Mucosa of descending colon (tissue), 3 donors: ENCODE measurements at regions not wholly inside any gene's neighbourhood (a gene's known extent, or its start where the extent isn't known, plus 50 kb on each side); places are given as distances from the start of the nearest gene placed in this dataset.
A peak's percentile ranks its signal among the peaks of the same experiment; 100 is the strongest.
"Not testable (repeated sequence)": the region's sequence is repeated elsewhere in the genome, so short reads cannot be mapped to it uniquely, and the experiment has no call there.

Experiments
- ATAC-seq: fragments of 200-7000 bp; cut with Tn5 transposase; one replicate; pipeline ENCODE4 v1.9.1; 2020; ENCODE audit warnings: mild to moderate bottlenecking, moderate library complexity
- DNase-seq, 3 donors: peaks; one replicate each; pipeline ENCODE4 v3.0.0-alpha.2; 2020
- H3K36me3 ChIP-seq: fragments of 200-600 bp; one replicate; pipeline ENCODE4 v1.8.0; 2021; ENCODE audit warnings: low read depth, mild to moderate bottlenecking
- H3K4me1 ChIP-seq: fragments of 200-600 bp; one replicate; pipeline ENCODE4 v1.8.0; 2021; ENCODE audit warnings: low read depth, mild to moderate bottlenecking
- H3K4me3 ChIP-seq: fragments of 200-600 bp; one replicate; pipeline ENCODE4 v1.8.0; 2021; ENCODE audit warnings: mild to moderate bottlenecking
- H3K9me3 ChIP-seq: fragments of 200-600 bp; one replicate; pipeline ENCODE4 v1.8.0; 2021; ENCODE audit warnings: mild to moderate bottlenecking
- intact Hi-C, 2 donors: fragments of 100-400 bp; cut with DNase I in 1 of 2; cut with micrococcal nuclease in 1 of 2; formaldehyde crosslinking; loops; one replicate each; pipeline versions ENCODE4 v1.11.0 to v1.11.1; 2022; cut with DNase I, micrococcal nuclease
- TF ChIP-seq, protein P1 (sequence below): fragments of 200-600 bp; IDR thresholded peaks from one replicate; pipeline ENCODE4 v1.8.0; 2022; ENCODE audit warnings: antibody characterized with exemption, mild to moderate bottlenecking
- donor health status: DM: no; HTN: no; CAD: no; lungs with moderate emphysema.
- donor health status: DM: no; HTN: no; CAD: no.
- donor health status: DM: no; HTN: yes; CAD: no.

DNA sequence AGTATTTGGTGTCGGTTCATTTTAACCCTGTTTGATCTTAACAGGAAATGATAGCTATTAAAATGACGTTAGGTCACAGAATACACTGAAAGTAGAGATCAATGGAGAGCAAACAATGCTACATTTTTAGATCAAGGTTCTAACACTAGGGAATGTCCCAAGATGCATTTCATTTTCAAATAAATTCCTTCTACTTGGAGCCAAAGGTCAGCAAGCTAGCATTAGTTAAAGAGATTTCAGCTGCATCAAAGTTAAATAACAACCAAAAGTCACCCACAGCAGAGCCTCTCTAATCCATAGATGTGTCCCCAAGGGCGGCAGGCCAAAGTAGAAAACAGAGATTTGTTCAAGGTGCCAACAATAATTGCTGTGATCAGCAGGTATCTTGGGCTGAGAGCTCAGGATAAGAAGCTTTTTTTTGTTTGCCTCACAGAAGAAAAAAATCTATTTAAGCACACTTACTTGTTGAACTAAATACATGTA is 1233.6 kb upstream of the TMEFF2 start:
- peak in 1 of 3 donors; percentile 2 for DNase-seq
- H3K4me1 ChIP-seq = no peaks in the 10 kb centered on the region
- H3K36me3 ChIP-seq = no peaks in the 10 kb centered on the region
- TF ChIP-seq, protein P1, sequence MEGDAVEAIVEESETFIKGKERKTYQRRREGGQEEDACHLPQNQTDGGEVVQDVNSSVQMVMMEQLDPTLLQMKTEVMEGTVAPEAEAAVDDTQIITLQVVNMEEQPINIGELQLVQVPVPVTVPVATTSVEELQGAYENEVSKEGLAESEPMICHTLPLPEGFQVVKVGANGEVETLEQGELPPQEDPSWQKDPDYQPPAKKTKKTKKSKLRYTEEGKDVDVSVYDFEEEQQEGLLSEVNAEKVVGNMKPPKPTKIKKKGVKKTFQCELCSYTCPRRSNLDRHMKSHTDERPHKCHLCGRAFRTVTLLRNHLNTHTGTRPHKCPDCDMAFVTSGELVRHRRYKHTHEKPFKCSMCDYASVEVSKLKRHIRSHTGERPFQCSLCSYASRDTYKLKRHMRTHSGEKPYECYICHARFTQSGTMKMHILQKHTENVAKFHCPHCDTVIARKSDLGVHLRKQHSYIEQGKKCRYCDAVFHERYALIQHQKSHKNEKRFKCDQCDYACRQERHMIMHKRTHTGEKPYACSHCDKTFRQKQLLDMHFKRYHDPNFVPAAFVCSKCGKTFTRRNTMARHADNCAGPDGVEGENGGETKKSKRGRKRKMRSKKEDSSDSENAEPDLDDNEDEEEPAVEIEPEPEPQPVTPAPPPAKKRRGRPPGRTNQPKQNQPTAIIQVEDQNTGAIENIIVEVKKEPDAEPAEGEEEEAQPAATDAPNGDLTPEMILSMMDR = no peak
- intact Hi-C loops = no loop called here
- no peaks in the 10 kb centered on the region for H3K9me3 ChIP-seq
- no peak for ATAC-seq
- H3K4me3 ChIP-seq = no peak overlapping the region

DNA sequence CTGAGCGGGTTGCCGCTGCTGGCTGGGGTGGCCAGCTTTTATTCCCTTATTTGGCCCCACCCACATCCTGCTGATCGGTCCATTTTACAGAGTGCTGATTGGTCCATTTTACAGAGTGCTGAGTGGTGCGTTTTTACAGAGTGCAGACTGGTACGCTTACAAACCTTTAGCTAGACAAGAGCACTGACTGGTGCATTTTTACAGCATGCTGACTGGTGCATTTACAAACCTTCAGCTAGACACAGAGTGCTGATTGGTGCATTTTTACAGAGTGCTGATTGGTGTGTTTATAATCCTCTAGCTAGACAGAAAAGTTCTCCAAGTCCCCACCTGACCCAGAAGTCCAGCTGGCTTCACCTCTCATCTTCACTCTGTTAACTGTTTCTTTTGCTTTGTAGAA is 1217.6 kb upstream of the TMEFF2 start:
- H3K4me1 ChIP-seq, ATAC-seq, H3K9me3 ChIP-seq, H3K4me3 ChIP-seq, intact Hi-C loops, DNase-seq, H3K36me3 ChIP-seq: not testable (repeated sequence)

GRCh38 chr2:193409951-193410350 is 1215.2 kb upstream of the TMEFF2 start:
- Histone ChIP-seq H3K9me3 (no peaks in the 10 kb centered on the region), H3K36me3 (no peaks in the 10 kb centered on the region), H3K4me3 (no peak overlapping the region), H3K4me1 (no peaks in the 10 kb centered on the region)
- DNase-seq (no peak), ATAC-seq (no peak)
- TF ChIP-seq, protein P1 = no peak
- intact Hi-C loops = no loop called here

DNA sequence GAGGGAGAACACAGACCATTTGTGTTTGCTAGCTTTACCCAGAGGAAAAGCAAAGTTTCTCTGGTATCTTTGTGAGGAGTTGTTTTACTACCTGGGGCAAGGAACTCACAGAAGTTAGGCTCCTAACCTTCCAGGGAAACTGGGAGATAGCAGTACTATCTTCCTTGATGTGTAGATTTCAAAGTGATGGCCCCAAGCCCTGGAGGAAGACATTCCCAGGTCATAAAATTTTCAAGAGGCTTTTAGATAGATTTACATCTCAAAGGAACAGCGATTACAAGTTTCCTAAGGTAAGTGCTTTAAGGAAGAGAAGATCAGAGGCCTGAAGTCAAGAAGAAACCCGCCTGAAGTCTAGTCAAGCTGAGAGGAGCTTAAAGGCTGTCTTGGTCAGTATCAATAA is 1187.8 kb upstream of the TMEFF2 start:
- H3K9me3 ChIP-seq = no peaks in the 10 kb centered on the region
- H3K36me3 ChIP-seq = no peaks in the 10 kb centered on the region
- intact Hi-C loops = no loop called here
- no peak for DNase-seq
- H3K4me1 ChIP-seq = no peaks in the 10 kb centered on the region
- no peak for ATAC-seq
- TF ChIP-seq, protein P1 = no peak
- H3K4me3 ChIP-seq = no peak overlapping the region

GRCh38 chr2:193377789-193378188 is 1183.1 kb upstream of the TMEFF2 start:
- ATAC-seq (no peak), DNase-seq (no peak)
- Histone ChIP-seq H3K36me3 (no peaks in the 10 kb centered on the region), H3K4me3 (no peak overlapping the region), H3K4me1 (no peaks in the 10 kb centered on the region), H3K9me3 (no peaks in the 10 kb centered on the region)
- intact Hi-C loops = no loop called here
- TF ChIP-seq, protein P1 = no peak

DNA sequence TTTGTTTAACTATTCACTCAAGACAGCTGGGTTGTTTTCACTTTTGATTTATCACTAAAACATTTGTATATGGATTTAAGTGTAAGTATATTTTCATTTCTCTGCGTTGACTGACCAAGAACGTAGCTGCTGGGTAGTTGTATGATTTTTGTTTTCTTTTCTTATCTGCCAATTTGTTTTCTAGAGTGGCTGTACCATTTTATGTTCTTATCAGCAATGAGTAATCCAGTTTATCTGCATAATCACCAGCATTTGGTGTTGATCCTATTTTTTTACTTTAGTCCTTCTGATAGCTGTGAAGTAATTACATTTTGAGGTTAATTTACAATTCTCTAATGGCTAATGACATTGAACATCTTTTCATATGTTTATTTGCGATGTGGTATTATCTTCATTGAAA is 1178.4 kb upstream of the TMEFF2 start:
- intact Hi-C loops = no loop called here

More for the DNA sequence above, 1178.4 kb upstream of the TMEFF2 start:
- H3K4me1 ChIP-seq = no peaks in the 10 kb centered on the region
- H3K4me3 ChIP-seq = no peak overlapping the region
- H3K36me3 ChIP-seq = no peaks in the 10 kb centered on the region
- ATAC-seq = no peak
- no peaks in the 10 kb centered on the region for H3K9me3 ChIP-seq
- TF ChIP-seq, protein P1 = no peak
- DNase-seq = no peak
